ENCODE measurements at regions not wholly inside any gene's neighbourhood (a gene's known extent, or its start where the extent isn't known, plus 50 kb on each side); places are given as distances from the start of the nearest gene placed in this dataset.

GRCh38 chr7:9302436-9302835 lies 869.0 kb downstream of the NXPH1 start:
- no peak for DNase-seq
- Histone ChIP-seq H3K27me3 (no peaks in the 10 kb centered on the region), H3K27ac (no peak overlapping the region), H3K4me3 (no peak overlapping the region), H3K36me3 (no peaks in the 10 kb centered on the region), H3K4me1 (no peaks in the 10 kb centered on the region), H3K9me3 (no peaks in the 10 kb centered on the region)
- no peak for TF ChIP-seq CTCF (IDR thresholded peaks at IDR 0.05)
- intact Hi-C loops (cut with DNase I; ENCODE audit: low total_unique reads): no loop called here

GRCh38 chr7:9307131-9307530 lies 873.7 kb downstream of the NXPH1 start:
- Histone ChIP-seq H3K4me1 (no peaks in the 10 kb centered on the region), H3K9me3 (no peaks in the 10 kb centered on the region), H3K36me3 (no peaks in the 10 kb centered on the region), H3K27me3 (no peaks in the 10 kb centered on the region), H3K4me3 (no peak overlapping the region), H3K27ac (no peak overlapping the region)
- no peak for TF ChIP-seq CTCF (IDR thresholded peaks at IDR 0.05)
- no peak for DNase-seq
- intact Hi-C loops (cut with DNase I; ENCODE audit: low total_unique reads): no loop called here

- Histone ChIP-seq H3K4me3 (no peak overlapping the region), H3K27ac (no peak overlapping the region), H3K9me3 (no peaks in the 10 kb centered on the region), H3K4me1 (no peaks in the 10 kb centered on the region), H3K27me3 (no peaks in the 10 kb centered on the region), H3K36me3 (no peaks in the 10 kb centered on the region)
- DNase-seq: no peak
- intact Hi-C loops (cut with DNase I; ENCODE audit: low total_unique reads): no loop called here
- TF ChIP-seq CTCF (IDR thresholded peaks at IDR 0.05): no peak
These were observed 891.1 kb downstream of the NXPH1 start for GRCh38 chr7:9324513-9324912.

- Histone ChIP-seq H3K4me1 (no peaks in the 10 kb centered on the region), H3K27ac (no peak overlapping the region), H3K36me3 (no peaks in the 10 kb centered on the region), H3K27me3 (no peaks in the 10 kb centered on the region), H3K4me3 (no peak overlapping the region), H3K9me3 (no peaks in the 10 kb centered on the region)
- TF ChIP-seq CTCF (IDR thresholded peaks at IDR 0.05): no peak
- DNase-seq: no peak
- intact Hi-C loops (cut with DNase I; ENCODE audit: low total_unique reads): no loop called here
These were observed 894.9 kb downstream of the NXPH1 start for GRCh38 chr7:9328296-9328695.

GRCh38 chr7:9349625-9350024 lies 916.2 kb downstream of the NXPH1 start:
- TF ChIP-seq CTCF (IDR thresholded peaks at IDR 0.05): no peak
- Histone ChIP-seq H3K27ac (no peak overlapping the region), H3K9me3 (no peaks in the 10 kb centered on the region), H3K4me1 (no peaks in the 10 kb centered on the region), H3K36me3 (no peaks in the 10 kb centered on the region), H3K4me3 (no peak overlapping the region), H3K27me3 (no peaks in the 10 kb centered on the region)
- DNase-seq: no peak
- intact Hi-C loops (cut with DNase I; ENCODE audit: low total_unique reads): no loop called here

- intact Hi-C loops (cut with DNase I; ENCODE audit: low total_unique reads): no loop called here
- no peak for TF ChIP-seq CTCF (IDR thresholded peaks at IDR 0.05)
- Histone ChIP-seq H3K4me1 (no peaks in the 10 kb centered on the region), H3K9me3 (peaks cover 0 to 14% (median 3%) of the 10 kb centered on the region in 3 donors), H3K27me3 (no peaks in the 10 kb centered on the region), H3K27ac (no peak overlapping the region), H3K4me3 (no peak overlapping the region), H3K36me3 (no peaks in the 10 kb centered on the region)
- no peak for DNase-seq
These were observed 957.8 kb downstream of the NXPH1 start for GRCh38 chr7:9391221-9391620.

All from tibial artery (tissue), 4 donors.